RWPE1 (cell line): ENCODE measurements at regions not wholly inside any gene's neighbourhood (a gene's known extent, or its start where the extent isn't known, plus 50 kb on each side); places are given as distances from the start of the nearest gene placed in this dataset.
"Not testable (repeated sequence)": the region's sequence is repeated elsewhere in the genome, so short reads cannot be mapped to it uniquely, and the experiment has no call there.

ENCODE experiments used
- CTCF ChIA-PET: fragments of 350-600 bp; sonication (Branson Sonifier 250); formaldehyde crosslinking; extraction: SDS; loops from one replicate; lab custom pipeline; 2021; lab: Yijun Ruan, JAX
- POLR2A ChIA-PET: fragments of 400-600 bp; formaldehyde crosslinking; extraction: SDS; loops from one replicate; lab custom pipeline; 2020; ENCODE audit warnings: antibody characterized with exemption; ENCODE audit not compliant: low non-redundant PET; lab: Yijun Ruan, JAX
- DNase-seq: peaks from one replicate; pipeline ENCODE4 v3.0.0; 2012; ENCODE audit warnings: low spot score
- H3K27ac ChIP-seq: fragments of 450-650 bp; 2 replicates; pipeline ENCODE4 v1.5.1; 2017

- DNase-seq, CTCF ChIA-PET, H3K27ac ChIP-seq, POLR2A ChIA-PET: not testable (repeated sequence)
Observed at GRCh38 chrX:90337161-90337560, 415.5 kb downstream of the TGIF2LX start.

- POLR2A ChIA-PET, DNase-seq, CTCF ChIA-PET, H3K27ac ChIP-seq: not testable (repeated sequence)
Observed at GRCh38 chrX:90369632-90370031, 447.9 kb downstream of the TGIF2LX start.

- DNase-seq, H3K27ac ChIP-seq, POLR2A ChIA-PET, CTCF ChIA-PET: not testable (repeated sequence)
Observed at GRCh38 chrX:90398020-90398419, 476.3 kb downstream of the TGIF2LX start.

GRCh38 chrX:90402169-90402568 is 480.5 kb downstream of the TGIF2LX start:
- H3K27ac ChIP-seq, DNase-seq, POLR2A ChIA-PET, CTCF ChIA-PET: not testable (repeated sequence)

GRCh38 chrX:90403859-90404258 is 482.2 kb downstream of the TGIF2LX start:
- POLR2A ChIA-PET, H3K27ac ChIP-seq, DNase-seq, CTCF ChIA-PET: not testable (repeated sequence)

- peak overlapping the region; percentile 22; the same call in 1 of the 2 replicates for H3K27ac ChIP-seq
- CTCF ChIA-PET, POLR2A ChIA-PET, DNase-seq: not testable (repeated sequence)
Observed at GRCh38 chrX:90404846-90405436, 483.2 kb downstream of the TGIF2LX start.

- CTCF ChIA-PET, DNase-seq, H3K27ac ChIP-seq, POLR2A ChIA-PET: not testable (repeated sequence)
Observed at GRCh38 chrX:90453770-90454338, 532.1 kb downstream of the TGIF2LX start.

- H3K27ac ChIP-seq, DNase-seq, POLR2A ChIA-PET, CTCF ChIA-PET: not testable (repeated sequence)
Observed at GRCh38 chrX:90458071-90458899, 536.6 kb downstream of the TGIF2LX start.

GRCh38 chrX:90474445-90474844 is 552.7 kb downstream of the TGIF2LX start:
- POLR2A ChIA-PET, DNase-seq, H3K27ac ChIP-seq, CTCF ChIA-PET: not testable (repeated sequence)

- H3K27ac ChIP-seq, CTCF ChIA-PET, DNase-seq, POLR2A ChIA-PET: not testable (repeated sequence)
Observed at GRCh38 chrX:90485406-90485805, 563.7 kb downstream of the TGIF2LX start.

GRCh38 chrX:90521284-90521683 is 599.6 kb downstream of the TGIF2LX start:
- CTCF ChIA-PET, POLR2A ChIA-PET: not testable (repeated sequence)

GRCh38 chrX:90524383-90524968 is 602.8 kb downstream of the TGIF2LX start:
- H3K27ac ChIP-seq, DNase-seq, CTCF ChIA-PET, POLR2A ChIA-PET: not testable (repeated sequence)

More at GRCh38 chrX:90521284-90521683, 599.6 kb downstream of the TGIF2LX start:
- H3K27ac ChIP-seq, DNase-seq: not testable (repeated sequence)
